Left renal pelvis (tissue), 4 donors: ENCODE measurements at regions not wholly inside any gene's neighbourhood (a gene's known extent, or its start where the extent isn't known, plus 50 kb on each side); places are given as distances from the start of the nearest gene placed in this dataset.

Source experiments
- DNase-seq, 4 donors: peaks; one replicate each; pipeline ENCODE4 v3.0.0-alpha.2; 2013; ENCODE audit warnings: low read depth in 4 of 4, low spot score in 3 of 4

DNA sequence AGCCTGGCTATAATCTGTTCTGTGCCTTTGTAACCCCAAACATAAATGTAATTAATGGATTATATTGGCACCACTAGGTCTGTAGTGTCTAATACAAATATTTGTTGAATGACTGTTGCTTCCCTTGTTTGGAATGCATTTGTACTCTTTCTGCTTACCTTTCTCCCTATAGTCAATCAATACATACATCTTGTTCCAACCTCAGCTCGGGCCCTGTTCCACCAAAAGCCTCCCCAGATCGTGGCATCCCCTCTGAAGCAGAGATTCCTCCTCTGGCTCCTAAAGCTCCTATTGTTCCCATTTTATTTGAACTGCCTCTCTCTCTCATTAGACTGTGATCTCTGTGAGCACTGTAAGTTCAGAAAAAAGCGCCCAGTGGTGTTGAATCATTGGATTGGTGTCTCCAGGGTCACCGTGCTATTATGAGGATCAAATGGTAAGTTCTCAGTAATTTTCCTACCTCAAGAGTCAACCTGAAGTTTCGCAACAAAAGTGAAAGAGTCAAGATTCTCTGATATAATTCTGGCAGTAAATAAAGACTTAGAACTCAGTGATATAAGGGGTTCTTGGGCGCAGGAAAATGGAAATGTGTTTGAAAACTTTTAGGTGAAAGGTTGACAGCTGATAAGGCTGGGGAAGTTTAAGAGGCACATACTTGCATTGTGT is 151.5 kb downstream of the KLF5 start:
- DNase-seq: no peak

DNA sequence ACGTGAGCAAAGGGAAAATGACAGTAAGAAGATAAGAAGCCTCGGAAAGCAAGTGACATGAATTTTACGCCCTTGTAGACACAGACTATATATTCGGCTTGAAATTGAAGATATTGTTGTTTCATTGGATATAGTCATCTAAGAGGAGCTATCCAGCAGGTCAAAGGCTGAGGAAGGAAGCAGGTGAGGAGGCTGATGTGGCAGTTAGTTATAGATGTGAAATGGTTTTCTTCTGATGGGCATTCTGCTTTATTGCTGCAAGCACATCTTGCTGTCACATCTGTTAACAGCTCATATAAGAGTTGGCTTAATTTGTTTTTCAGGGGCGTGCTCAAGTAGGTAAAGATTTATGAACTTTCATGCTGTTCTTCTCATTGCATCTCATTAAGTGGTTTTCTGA is 146.1 kb downstream of the KLF5 start:
- no peak for DNase-seq

DNA sequence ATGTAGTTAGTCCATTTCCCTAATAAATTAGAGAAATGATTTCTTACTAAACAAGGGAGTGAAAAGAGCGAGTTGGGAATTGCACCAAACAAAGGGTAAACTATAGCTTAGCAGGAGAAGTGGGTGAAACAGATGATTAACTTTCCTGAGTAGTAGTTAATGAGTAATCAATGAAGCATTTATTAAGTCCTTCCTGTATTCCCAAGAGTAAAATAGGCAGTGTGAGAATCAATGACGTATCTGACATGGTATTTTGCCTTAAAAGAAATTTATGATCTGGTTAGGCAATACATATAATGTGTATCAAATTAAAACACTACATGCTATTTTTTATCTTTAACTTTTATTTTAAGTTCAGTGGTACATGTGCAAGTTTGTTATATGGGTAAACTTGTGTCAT is 142.8 kb downstream of the KLF5 start:
- no peak for DNase-seq

DNA sequence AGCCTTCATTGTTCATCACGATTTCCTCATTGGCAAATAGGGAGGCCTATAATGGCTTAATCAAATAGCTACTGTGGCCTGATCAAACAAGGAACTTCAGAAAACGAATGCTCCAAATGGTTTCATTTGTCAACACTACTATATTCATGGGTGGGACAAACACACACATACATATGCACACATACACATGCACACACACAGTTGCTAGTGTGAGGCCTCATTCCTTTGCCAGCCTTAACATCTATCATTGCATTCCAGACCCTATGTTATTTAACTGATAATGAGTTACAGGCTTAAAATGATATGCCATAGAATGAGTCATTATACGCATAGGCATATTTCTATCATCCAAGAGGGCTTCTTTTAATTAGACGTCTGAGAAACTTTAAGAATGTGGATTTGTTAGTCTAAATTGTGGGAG is 140.2 kb downstream of the KLF5 start:
- DNase-seq: no peak

DNA sequence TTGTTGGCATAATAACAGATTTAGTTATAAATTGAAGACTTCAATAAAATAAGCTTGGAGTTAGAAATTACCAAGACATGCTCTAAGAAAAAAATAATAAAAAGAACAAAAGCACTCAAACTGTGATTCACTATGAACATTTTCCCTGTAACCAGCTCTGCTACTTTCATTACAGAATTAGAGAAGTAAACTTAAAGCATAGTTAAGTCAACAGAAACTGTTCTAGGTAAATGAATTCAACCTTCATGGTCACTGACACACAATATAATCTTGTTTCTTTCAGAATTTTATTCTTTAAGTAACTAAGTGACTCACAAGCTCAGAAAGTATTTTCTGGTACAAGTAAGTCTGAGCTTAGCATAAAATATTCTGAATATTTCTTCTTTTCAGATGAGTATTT is 136.3 kb downstream of the KLF5 start:
- no peak for DNase-seq

DNA sequence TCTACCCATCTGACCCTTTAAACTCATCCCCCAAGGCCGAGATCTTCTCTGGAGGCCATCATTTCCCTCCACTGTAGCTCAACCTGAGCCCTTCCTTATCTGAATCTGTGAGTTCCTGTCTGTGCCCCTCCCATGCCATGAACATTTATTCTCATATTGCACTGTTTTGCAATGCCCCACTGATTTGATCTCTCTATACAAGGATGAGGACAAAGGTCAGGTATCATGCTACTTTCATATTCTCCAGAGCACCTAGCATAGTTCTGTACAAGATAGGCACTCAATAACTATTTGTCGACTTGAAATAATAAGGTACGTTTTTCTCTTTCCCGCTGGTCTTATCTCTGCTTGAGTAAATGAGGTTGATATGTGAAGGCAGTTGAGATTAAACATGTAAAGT is 135.5 kb downstream of the KLF5 start:
- no peak for DNase-seq

DNA sequence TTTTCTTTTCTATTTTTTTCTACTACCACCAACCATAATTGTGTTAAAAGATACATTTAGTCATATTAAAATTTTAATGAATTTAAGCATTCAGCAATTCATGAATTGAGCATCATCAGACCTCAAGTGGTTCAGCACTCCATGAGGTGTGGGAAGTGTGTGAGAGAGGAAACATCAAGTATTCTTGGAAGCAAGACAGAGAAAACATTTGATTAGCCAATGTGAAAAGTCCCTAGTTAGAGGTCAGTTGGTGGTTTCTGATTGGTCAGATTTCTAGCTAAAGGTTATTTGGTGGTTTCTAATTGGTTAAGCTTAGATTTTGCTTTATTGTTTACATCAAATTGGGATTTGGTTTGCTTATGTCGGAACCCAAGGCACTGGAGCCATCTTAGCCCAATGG is 134.7 kb downstream of the KLF5 start:
- DNase-seq: no peak

DNA sequence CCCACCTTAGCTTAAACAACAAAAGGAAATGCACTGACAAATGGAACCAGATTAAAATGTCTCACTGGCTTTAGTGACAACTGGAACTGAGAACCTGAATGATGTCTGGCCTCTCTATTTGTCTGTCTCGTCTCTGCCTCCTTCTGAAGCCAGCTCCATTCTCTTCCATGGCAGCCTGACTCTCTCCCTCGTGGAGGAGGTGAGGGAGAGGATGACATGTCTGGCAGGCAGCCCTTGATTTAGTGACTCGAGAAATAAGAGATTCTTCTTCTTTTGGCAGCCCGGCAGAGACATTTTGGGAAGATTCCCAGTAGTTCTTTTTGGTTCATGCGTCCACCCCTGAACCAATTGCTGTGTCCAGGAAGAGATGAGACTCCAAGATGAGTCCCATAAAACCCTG is 131.7 kb downstream of the KLF5 start:
- no peak for DNase-seq

DNA sequence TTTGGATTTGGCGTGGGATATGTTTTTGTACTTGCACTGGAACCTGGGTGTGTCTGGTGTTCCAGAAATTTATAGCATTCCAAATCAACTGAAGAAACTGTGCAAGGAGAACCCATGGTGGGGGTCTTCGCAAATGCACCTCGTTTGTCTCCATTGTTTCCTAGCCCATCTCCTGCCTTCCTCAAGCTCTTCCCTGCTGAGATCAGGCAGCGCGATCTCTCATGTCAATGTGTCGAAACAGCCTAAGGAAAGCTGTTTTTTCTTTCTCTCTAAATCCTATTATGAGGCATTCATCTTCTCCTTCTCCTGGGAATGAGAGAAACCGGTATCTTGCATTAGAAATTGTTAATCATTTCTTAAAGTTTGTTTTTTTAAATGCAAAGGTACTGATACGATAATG is 131.0 kb downstream of the KLF5 start:
- DNase-seq: no peak

DNA sequence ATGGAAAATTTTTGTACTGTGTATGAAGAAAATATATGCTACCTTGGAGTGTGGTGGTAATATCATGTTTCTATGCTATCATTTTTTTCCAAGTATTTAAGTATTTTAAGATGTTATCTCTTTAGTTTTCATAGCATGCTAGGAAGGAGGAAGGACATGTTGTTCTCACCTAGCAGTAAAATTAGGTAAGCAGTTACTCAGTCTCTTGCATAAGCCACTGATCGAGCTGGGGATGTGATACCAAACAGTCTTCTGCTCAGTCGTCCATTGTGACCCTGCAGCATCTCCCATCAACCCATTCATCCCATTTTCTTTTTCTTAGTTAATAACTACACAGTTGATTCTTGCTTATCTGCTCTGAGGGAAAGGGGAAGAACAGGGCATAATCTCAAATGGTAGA is 130.6 kb downstream of the KLF5 start:
- no peak for DNase-seq

DNA sequence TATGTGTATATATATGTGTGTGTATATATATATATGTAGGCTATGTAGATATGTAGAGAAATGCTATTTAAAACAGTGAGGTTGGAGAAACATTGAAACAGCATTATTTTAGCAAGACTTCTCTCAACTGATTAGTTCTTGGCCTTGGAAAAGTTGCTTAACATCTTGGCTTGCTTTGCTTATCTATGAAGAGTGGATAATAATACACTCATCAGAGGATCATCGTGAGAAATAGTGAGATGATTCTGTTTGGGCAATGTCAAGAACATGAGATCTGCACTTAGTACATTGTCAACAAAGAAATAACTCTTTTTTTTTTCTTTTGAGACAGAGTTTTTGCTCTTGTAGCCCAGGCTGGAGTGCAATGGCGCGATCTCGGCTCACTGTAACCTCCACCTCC is 128.3 kb downstream of the KLF5 start:
- DNase-seq: no peak

DNA sequence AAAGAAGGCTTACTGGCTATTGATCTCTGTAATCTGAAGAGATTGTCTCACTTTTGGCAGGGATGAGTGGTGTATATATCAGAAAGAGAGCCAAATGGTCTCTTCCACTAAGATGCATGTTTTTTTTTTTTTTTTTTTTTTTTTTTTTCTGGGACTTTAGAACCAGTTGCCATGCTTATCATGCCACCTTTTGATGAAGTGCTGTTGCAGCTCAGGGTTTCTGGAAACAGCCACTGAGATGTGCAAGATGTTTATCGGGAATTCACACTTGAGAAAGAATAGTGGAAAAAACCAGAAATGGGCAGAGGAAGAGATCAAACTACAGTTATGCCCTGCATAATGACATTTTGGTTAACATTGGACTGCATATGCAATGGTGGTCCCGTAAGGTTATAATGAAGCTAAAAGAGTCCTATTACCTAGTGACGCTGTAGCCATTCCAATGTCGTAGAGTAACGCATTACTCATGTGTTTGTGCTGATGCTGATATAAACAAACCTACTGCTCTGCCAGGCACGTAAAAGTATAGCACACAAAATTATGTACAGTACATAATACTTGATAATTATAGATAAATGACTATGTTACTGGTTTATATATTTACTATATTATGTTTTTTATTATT is 121.0 kb downstream of the KLF5 start:
- DNase-seq: no peak

DNA sequence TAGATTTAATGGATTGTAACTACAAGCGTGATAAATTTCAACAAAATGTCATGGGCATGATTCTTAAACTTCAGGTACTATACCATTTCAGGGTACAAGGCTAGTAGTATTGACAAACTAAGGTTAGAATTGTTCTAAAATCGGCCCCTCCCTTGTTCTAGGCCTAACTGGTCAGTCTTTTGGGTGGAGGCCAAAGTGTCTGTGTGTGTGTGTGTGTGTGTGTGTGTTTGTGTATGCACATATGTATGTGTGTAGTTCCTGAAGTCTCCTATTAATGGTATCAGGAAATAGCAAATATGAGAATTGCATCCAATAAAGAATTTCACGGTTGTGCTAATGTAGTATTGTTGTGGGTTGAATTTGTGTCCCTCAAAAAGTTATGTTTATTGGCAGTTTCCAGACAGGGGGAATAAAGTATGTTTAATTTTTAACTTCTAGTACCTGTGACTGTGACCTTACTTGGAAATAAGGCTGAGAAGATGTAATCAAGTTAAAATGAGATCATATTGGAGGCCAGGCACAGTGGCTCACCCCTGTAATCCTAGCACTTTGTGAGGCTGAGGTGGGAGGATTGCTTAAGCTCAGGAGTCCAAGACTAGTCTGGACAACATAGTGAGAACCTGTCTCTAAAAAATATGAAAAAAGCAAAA is 119.2 kb downstream of the KLF5 start:
- no peak for DNase-seq

DNA sequence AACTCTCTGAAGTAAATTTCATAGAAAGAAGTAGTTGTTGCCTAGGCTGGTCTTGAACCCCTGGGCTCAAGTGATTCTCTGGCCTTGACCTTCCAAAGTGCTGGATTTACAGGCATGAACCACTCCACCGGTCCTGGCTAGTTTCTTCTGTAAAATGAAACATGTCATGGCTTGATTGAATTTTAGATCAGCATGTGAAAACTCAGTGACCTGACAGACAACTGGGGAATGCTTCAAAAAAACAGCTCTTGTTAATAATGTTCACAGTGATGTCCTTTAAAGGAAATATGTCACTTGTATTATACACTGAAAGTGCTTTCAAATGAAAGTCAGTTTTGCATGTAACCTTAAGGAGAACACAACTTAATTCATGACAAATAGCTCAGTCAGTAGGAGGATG is 118.2 kb downstream of the KLF5 start:
- DNase-seq: no peak

DNA sequence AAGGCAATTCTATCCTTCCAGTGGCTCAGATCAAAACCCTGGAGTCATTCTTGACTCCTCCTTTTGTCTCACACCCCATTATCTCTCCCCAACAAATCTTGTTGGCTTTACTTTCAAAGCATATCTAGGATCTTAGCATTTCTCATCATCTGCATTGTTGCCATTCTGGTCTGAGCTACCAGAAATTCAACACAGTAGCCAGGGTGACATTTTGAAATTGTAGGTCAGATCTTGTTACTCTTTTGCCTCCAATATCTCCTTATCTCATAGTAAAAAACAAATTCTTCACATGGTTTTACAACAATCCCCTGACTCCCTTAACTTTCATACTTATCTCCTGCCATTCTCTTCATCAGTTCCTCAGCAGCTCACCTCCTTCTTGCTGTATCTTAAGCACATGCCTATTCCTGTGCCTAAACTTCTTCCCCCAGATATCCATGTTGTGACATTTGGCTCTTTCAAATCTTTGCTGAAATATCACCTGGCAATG is 115.8 kb downstream of the KLF5 start:
- no peak for DNase-seq

DNA sequence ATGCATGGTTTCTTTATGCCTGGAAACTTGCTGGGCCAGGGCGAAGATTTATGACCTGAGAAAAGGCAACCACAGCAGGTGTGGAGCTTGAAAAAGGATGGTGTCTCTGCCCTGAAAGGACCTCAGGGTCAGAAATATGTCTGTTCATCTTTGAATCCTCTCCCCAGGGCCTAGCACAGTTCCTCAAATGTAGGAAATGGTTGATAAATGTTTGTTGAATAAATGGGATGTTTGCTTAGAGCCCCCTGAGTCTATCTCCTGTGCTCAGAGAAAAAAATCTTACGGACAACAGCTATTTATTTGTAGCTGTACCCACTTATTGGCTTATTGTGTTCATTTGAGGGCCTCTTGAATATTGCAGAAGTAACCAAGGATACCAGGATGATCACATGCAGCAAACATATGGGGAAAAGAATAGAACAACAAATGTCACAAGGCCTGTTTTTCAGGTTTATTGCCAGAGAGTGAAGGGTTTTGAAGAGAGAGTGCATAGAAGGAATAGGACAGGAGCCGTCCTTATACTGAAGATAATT is 114.5 kb downstream of the KLF5 start:
- no peak for DNase-seq

DNA sequence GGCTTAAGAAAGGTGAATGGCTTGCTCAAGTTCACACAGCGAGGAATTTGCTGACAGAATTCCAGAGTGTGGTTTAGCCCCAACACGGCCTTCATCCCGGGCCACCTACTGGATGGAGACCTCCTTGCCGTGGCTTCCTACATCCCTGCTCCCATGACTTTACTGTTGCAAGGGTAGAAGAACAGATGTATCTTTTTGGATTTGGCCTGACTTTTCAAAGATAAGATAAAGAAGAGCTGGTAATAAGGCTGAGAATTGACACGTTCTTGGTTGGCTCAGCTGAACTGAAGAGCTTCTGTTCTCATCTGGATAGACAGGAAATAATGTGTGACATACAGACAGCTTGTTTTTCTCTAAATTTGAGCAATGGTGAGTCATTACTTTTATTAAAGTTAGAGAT is 113.1 kb downstream of the KLF5 start:
- no peak for DNase-seq

DNA sequence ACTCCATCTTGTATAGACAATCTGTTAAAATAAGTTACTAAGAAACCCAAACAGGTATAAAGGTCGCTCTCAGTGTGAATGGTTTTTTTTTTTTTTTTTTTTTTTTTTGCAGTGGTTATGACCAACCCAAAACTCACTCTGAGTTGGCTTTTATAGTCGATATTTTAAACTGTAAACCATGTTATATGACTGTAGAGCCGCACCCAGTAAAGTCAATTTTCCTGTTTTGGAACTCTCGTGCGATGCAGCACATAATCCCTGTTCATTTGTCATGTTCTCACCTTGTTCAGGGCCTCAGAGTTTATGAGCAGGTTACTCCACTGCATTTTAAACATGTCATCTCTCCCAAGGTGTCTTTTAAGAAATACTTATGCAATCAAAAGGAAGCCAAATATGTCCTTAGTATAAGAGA is 112.5 kb downstream of the KLF5 start:
- no peak for DNase-seq

DNA sequence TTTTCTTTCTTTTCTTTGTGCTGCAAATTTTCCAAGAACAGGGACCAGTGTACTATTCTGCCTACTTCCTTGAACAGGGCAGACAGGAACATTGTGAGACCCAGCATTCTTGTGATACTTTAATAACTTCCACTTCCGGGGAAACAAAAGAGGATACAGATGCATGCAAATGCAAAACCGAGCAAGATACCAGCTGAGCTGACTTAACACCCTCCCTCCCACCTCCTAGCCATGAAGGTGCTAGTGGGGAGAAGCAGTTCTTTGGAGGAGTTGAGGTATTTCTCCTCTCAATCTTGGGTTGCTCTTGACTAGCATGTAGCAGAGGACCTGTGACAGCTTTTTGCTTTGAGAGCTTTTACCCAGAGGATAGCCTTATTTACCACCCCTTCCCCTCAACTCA is 111.2 kb downstream of the KLF5 start:
- DNase-seq: no peak

DNA sequence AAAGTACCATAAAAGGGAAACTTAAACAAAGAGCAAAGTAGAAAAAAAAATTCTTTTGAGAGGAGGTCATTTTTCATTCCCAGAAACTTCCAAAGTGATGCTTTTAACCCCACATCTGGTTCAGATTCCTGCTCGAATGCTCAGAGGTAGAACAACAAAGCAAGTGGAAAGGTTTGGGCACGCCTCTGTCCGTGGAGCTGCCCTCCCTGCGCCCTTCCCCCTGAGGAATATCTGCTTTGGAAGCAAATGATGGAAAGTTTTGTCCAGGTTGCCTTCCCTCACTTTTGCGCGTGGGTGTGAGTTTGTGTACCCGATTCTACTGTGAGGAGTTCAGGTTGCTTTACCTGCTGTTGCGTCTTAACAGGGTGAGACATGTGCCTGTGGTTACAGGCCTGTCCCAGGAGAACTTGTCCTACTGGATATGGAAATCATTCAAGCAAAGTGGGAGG is 110.2 kb downstream of the KLF5 start:
- peak in 1 of 4 donors; percentile 7 for DNase-seq

DNA sequence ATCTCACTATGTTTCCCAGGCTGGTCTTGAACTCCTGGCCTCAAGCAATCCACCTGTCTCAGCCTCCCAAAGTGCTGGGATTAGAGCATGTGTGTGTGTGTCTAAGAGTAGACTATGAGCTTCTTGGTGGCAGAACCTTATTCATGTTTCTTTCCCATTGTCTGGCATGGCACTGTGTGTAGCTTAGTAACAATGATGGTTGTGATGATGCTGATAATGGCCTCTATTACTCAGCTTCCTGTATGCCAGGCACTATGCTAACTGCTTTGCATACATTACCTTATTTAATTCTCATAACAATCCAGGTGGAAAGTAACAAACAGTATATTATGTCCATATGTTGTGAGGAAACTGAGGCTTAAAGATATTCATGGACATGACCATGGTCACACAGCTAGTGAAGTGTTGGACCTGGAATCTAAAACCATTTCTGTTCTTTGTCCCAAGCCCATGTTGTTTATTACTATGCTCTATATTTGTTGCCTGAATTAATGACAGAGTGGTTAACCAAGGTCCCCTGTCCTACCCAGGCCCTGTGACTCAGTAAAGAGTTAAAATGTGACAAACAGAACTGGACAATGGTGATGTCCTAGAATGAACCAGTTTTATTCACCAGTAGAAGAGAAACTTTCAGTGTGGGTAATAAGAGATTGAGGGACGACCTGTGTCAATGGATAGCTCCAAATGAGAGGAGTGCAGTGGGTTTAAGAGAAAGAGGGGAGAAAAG is 109.6 kb downstream of the KLF5 start:
- DNase-seq: no peak
